ENCODE measurements at regions not wholly inside any gene's neighbourhood (a gene's known extent, or its start where the extent isn't known, plus 50 kb on each side); places are given as distances from the start of the nearest gene placed in this dataset.
"Not testable (repeated sequence)": the region's sequence is repeated elsewhere in the genome, so short reads cannot be mapped to it uniquely, and the experiment has no call there.

- Mint-ChIP-seq H3K4me3 (no peak overlapping the region), H3K9me3 (no peaks in the 10 kb centered on the region), H3K27ac (no peak overlapping the region), H3K4me1 (peaks cover 14% of the 10 kb centered on the region), H3K36me3 (no peaks in the 10 kb centered on the region), H3K27me3 (ENCODE audit: low read depth) (peaks cover 36% of the 10 kb centered on the region)
- POLR2A ChIA-PET = interaction anchor here (0.6 kb wide), 1 partner anchor 17 kb away, joined by 5 read pairs; no protein-coding TSS in a partner anchor
- peak; percentile 9 for DNase-seq (ENCODE audit: low spot score)
- TF ChIP-seq TEAD1 (CRISPR knock-in tag; IDR thresholded peaks at IDR 0.05) (no peak), IRF2 (CRISPR knock-in tag; IDR thresholded peaks at IDR 0.05; ENCODE audit: borderline replicate concordance, low read depth) (no peak), EMX1 (CRISPR knock-in tag; IDR thresholded peaks at IDR 0.05) (no peak), GRHL2 (CRISPR knock-in tag; IDR thresholded peaks at IDR 0.05; ENCODE audit: insufficient replicate concordance, severe bottlenecking) (no peak), RELA (CRISPR knock-in tag; IDR thresholded peaks at IDR 0.05; ENCODE audit: borderline replicate concordance) (no peak), GTF2I (CRISPR knock-in tag; conservative IDR thresholded peaks at IDR 0.05) (no peak), HMGXB4 (CRISPR knock-in tag; IDR thresholded peaks at IDR 0.05) (no peak), CREM (CRISPR knock-in tag; IDR thresholded peaks at IDR 0.05) (no peak), FOXK1 (CRISPR knock-in tag; IDR thresholded peaks at IDR 0.05) (no peak), PREB (CRISPR knock-in tag; IDR thresholded peaks at IDR 0.05; ENCODE audit: borderline replicate concordance) (no peak)
- TF ChIP-seq, protein P1, sequence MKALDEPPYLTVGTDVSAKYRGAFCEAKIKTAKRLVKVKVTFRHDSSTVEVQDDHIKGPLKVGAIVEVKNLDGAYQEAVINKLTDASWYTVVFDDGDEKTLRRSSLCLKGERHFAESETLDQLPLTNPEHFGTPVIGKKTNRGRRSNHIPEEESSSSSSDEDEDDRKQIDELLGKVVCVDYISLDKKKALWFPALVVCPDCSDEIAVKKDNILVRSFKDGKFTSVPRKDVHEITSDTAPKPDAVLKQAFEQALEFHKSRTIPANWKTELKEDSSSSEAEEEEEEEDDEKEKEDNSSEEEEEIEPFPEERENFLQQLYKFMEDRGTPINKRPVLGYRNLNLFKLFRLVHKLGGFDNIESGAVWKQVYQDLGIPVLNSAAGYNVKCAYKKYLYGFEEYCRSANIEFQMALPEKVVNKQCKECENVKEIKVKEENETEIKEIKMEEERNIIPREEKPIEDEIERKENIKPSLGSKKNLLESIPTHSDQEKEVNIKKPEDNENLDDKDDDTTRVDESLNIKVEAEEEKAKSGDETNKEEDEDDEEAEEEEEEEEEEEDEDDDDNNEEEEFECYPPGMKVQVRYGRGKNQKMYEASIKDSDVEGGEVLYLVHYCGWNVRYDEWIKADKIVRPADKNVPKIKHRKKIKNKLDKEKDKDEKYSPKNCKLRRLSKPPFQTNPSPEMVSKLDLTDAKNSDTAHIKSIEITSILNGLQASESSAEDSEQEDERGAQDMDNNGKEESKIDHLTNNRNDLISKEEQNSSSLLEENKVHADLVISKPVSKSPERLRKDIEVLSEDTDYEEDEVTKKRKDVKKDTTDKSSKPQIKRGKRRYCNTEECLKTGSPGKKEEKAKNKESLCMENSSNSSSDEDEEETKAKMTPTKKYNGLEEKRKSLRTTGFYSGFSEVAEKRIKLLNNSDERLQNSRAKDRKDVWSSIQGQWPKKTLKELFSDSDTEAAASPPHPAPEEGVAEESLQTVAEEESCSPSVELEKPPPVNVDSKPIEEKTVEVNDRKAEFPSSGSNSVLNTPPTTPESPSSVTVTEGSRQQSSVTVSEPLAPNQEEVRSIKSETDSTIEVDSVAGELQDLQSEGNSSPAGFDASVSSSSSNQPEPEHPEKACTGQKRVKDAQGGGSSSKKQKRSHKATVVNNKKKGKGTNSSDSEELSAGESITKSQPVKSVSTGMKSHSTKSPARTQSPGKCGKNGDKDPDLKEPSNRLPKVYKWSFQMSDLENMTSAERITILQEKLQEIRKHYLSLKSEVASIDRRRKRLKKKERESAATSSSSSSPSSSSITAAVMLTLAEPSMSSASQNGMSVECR (CRISPR knock-in tag; IDR thresholded peaks at IDR 0.05; ENCODE audit: borderline replicate concordance) = no peak
- CTCF ChIA-PET = interaction anchor here (0.8 to 2.2 kb wide), 4 partner anchors 11 to 53 kb away, joined by 4 to 14 read pairs (median 6); no protein-coding TSS in a partner anchor
- no peak for ATAC-seq
Observed at GRCh38 chr22:46047841-46048595, 71.1 kb upstream of the WNT7B start.

DNA sequence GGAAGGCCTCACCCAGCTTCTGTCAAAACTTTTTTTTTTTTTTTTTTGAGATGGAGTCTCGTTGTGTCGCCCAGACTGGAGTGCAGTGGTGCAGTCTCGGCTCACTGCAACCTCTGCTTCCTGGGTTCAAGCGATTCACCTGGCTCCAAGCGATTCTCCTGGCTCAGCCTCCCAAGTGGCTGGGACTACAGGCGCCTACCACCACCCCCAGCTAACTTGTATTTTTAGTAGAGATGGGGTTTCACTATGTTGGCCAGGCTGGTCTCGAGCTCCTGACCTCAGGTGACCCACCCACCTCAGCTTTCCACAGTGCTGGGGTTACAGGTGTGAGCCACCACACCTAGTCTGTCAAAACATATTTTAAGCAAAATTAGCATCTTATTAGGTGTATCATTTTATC, 71.7 kb upstream of the WNT7B start:
- not testable (repeated sequence) for H3K36me3 Mint-ChIP-seq

GRCh38 chr22:46049726-46050450, 72.9 kb upstream of the WNT7B start:
- ChIA-PET CTCF (interaction anchor here (1.0 kb wide), 1 partner anchor 44 kb away, joined by 4 read pairs; no protein-coding TSS in a partner anchor), POLR2A (no interaction called here)
- no peaks in the 10 kb centered on the region for H3K4me1 Mint-ChIP-seq
- DNase-seq (ENCODE audit: low spot score) = peak; percentile 4
- H3K27me3 Mint-ChIP-seq (ENCODE audit: low read depth) = peaks cover 24% of the 10 kb centered on the region
- no peak overlapping the region for H3K4me3 Mint-ChIP-seq
- H3K9me3 Mint-ChIP-seq = no peaks in the 10 kb centered on the region
- 0 out of 2 replicates have a peak overlapping the region, but pooled peaks have one; percentile 52 for H3K27ac Mint-ChIP-seq
- TF ChIP-seq ZNF263 (CRISPR knock-in tag; IDR thresholded peaks at IDR 0.05; ENCODE audit: low read depth) (peak; percentile 42; the same call in 1 of the 2 replicates), ZBTB43 (CRISPR knock-in tag; IDR thresholded peaks at IDR 0.05) (no peak)
- no peak for ATAC-seq
- H3K36me3 Mint-ChIP-seq = no peaks in the 10 kb centered on the region

More for the DNA sequence above, 71.7 kb upstream of the WNT7B start:
- H3K4me3 Mint-ChIP-seq; H3K4me1 Mint-ChIP-seq; DNase-seq (ENCODE audit: low spot score); H3K27ac Mint-ChIP-seq; H3K9me3 Mint-ChIP-seq; ATAC-seq: not testable (repeated sequence)
- ChIA-PET POLR2A (interaction anchor here (0.6 kb wide), 1 partner anchor 17 kb away, joined by 5 read pairs; no protein-coding TSS in a partner anchor), CTCF (interaction anchor here (0.8 to 2.2 kb wide), 3 partner anchors 12 to 54 kb away, joined by 4 to 14 read pairs (median 7); no protein-coding TSS in a partner anchor)
- H3K27me3 Mint-ChIP-seq (ENCODE audit: low read depth) = peaks cover 33% of the 10 kb centered on the region
